Skeletal muscle satellite cell (primary cell): ENCODE measurements at regions not wholly inside any gene's neighbourhood (a gene's known extent, or its start where the extent isn't known, plus 50 kb on each side); places are given as distances from the start of the nearest gene placed in this dataset.

Experiments used
- H3K27me3 ChIP-seq: 2 replicates; pipeline ENCODE4 v1.7.0; 2013; ENCODE audit warnings: low read length; ENCODE audit not compliant: control insufficient read depth, insufficient read depth
- H3K36me3 ChIP-seq: 2 replicates; pipeline ENCODE4 v1.7.0; 2013; ENCODE audit warnings: mild to moderate bottlenecking, control low read depth, low read length; ENCODE audit not compliant: insufficient read depth
- H3K4me1 ChIP-seq: 2 replicates; pipeline ENCODE4 v1.7.0; 2013; ENCODE audit warnings: low read length; ENCODE audit not compliant: control insufficient read depth, insufficient read depth
- H3K4me2 ChIP-seq: 2 replicates; pipeline ENCODE4 v1.7.0; 2013; ENCODE audit warnings: mild to moderate bottlenecking, low read length
- H3K4me3 ChIP-seq: 2 replicates; pipeline ENCODE4 v1.7.0; 2013; ENCODE audit warnings: low read length
- H3K9ac ChIP-seq: 2 replicates; pipeline ENCODE4 v1.7.0; 2013; ENCODE audit warnings: mild to moderate bottlenecking, low read depth, low read length, moderate library complexity
- H3K9me3 ChIP-seq: replicated peaks from 2 replicates; pipeline ENCODE4 v1.7.0; 2013; ENCODE audit warnings: mild to moderate bottlenecking, control low read depth, low read length

- Histone ChIP-seq H3K36me3 (no peaks in the 10 kb centered on the region), H3K4me3 (no peak overlapping the region)
These were observed 396.2 kb downstream of the RFPL4B start for GRCh38 chr6:112743323-112743722.

GRCh38 chr6:112744827-112745226 is 397.7 kb downstream of the RFPL4B start:
- Histone ChIP-seq H3K4me1 (no peaks in the 10 kb centered on the region), H3K27me3 (no peaks in the 10 kb centered on the region), H3K4me2 (no peak overlapping the region), H3K4me3 (no peak overlapping the region), H3K36me3 (no peaks in the 10 kb centered on the region), H3K9me3 (no peaks in the 10 kb centered on the region), H3K9ac (no peak overlapping the region)

More at GRCh38 chr6:112743323-112743722, 396.2 kb downstream of the RFPL4B start:
- H3K4me2 ChIP-seq = no peak overlapping the region
- no peaks in the 10 kb centered on the region for H3K4me1 ChIP-seq
- no peaks in the 10 kb centered on the region for H3K9me3 ChIP-seq
- no peaks in the 10 kb centered on the region for H3K27me3 ChIP-seq
- H3K9ac ChIP-seq = no peak overlapping the region

- Histone ChIP-seq H3K27me3 (no peaks in the 10 kb centered on the region), H3K9me3 (no peaks in the 10 kb centered on the region), H3K36me3 (no peaks in the 10 kb centered on the region), H3K4me1 (no peaks in the 10 kb centered on the region), H3K9ac (no peak overlapping the region), H3K4me3 (no peak overlapping the region), H3K4me2 (no peak overlapping the region)
These were observed 398.6 kb downstream of the RFPL4B start for GRCh38 chr6:112745765-112746164.

GRCh38 chr6:112749673-112750072 is 402.5 kb downstream of the RFPL4B start:
- Histone ChIP-seq H3K4me2 (no peak overlapping the region), H3K9ac (no peak overlapping the region), H3K4me1 (no peaks in the 10 kb centered on the region), H3K36me3 (no peaks in the 10 kb centered on the region), H3K9me3 (no peaks in the 10 kb centered on the region), H3K27me3 (no peaks in the 10 kb centered on the region), H3K4me3 (no peak overlapping the region)

- no peaks in the 10 kb centered on the region for H3K9me3 ChIP-seq
These were observed 405.2 kb downstream of the RFPL4B start for GRCh38 chr6:112752305-112752704.

GRCh38 chr6:112752791-112753190 is 405.7 kb downstream of the RFPL4B start:
- no peaks in the 10 kb centered on the region for H3K36me3 ChIP-seq
- H3K4me1 ChIP-seq = no peaks in the 10 kb centered on the region
- no peaks in the 10 kb centered on the region for H3K9me3 ChIP-seq
- no peak overlapping the region for H3K9ac ChIP-seq
- H3K4me3 ChIP-seq = no peak overlapping the region
- H3K4me2 ChIP-seq = no peak overlapping the region
- no peaks in the 10 kb centered on the region for H3K27me3 ChIP-seq

More at GRCh38 chr6:112752305-112752704, 405.2 kb downstream of the RFPL4B start:
- Histone ChIP-seq H3K4me2 (no peak overlapping the region), H3K9ac (no peak overlapping the region), H3K4me3 (no peak overlapping the region), H3K27me3 (no peaks in the 10 kb centered on the region), H3K4me1 (no peaks in the 10 kb centered on the region), H3K36me3 (no peaks in the 10 kb centered on the region)

- H3K4me2 ChIP-seq = no peak overlapping the region
- H3K4me1 ChIP-seq = no peaks in the 10 kb centered on the region
- no peaks in the 10 kb centered on the region for H3K27me3 ChIP-seq
- no peak overlapping the region for H3K4me3 ChIP-seq
- no peaks in the 10 kb centered on the region for H3K9me3 ChIP-seq
- H3K9ac ChIP-seq = no peak overlapping the region
- H3K36me3 ChIP-seq = no peaks in the 10 kb centered on the region
These were observed 413.7 kb downstream of the RFPL4B start for GRCh38 chr6:112760831-112761230.

- no peak overlapping the region for H3K9ac ChIP-seq
- H3K27me3 ChIP-seq = no peaks in the 10 kb centered on the region
- H3K9me3 ChIP-seq = no peaks in the 10 kb centered on the region
- H3K4me2 ChIP-seq = no peak overlapping the region
- H3K4me3 ChIP-seq = no peak overlapping the region
- no peaks in the 10 kb centered on the region for H3K36me3 ChIP-seq
- no peaks in the 10 kb centered on the region for H3K4me1 ChIP-seq
These were observed 414.6 kb downstream of the RFPL4B start for GRCh38 chr6:112761740-112762139.

- Histone ChIP-seq H3K9me3 (peaks cover 3% of the 10 kb centered on the region), H3K4me1 (no peaks in the 10 kb centered on the region), H3K4me2 (no peak overlapping the region), H3K27me3 (no peaks in the 10 kb centered on the region), H3K36me3 (no peaks in the 10 kb centered on the region), H3K9ac (no peak overlapping the region), H3K4me3 (no peak overlapping the region)
These were observed 417.2 kb downstream of the RFPL4B start for GRCh38 chr6:112764377-112764776.

- Histone ChIP-seq H3K27me3 (no peaks in the 10 kb centered on the region), H3K4me1 (no peaks in the 10 kb centered on the region), H3K9ac (no peak overlapping the region), H3K4me3 (no peak overlapping the region), H3K36me3 (no peaks in the 10 kb centered on the region), H3K4me2 (no peak overlapping the region), H3K9me3 (peaks cover 3% of the 10 kb centered on the region)
These were observed 423.2 kb downstream of the RFPL4B start for GRCh38 chr6:112770308-112770707.

GRCh38 chr6:112773187-112773586 is 426.1 kb downstream of the RFPL4B start:
- no peak overlapping the region for H3K4me2 ChIP-seq
- H3K9ac ChIP-seq = no peak overlapping the region
- no peaks in the 10 kb centered on the region for H3K4me1 ChIP-seq
- no peak overlapping the region for H3K4me3 ChIP-seq
- no peaks in the 10 kb centered on the region for H3K9me3 ChIP-seq
- no peaks in the 10 kb centered on the region for H3K27me3 ChIP-seq
- no peaks in the 10 kb centered on the region for H3K36me3 ChIP-seq

GRCh38 chr6:112774319-112774718 is 427.2 kb downstream of the RFPL4B start:
- H3K36me3 ChIP-seq = no peaks in the 10 kb centered on the region
- no peaks in the 10 kb centered on the region for H3K27me3 ChIP-seq
- no peaks in the 10 kb centered on the region for H3K9me3 ChIP-seq
- no peak overlapping the region for H3K4me2 ChIP-seq
- H3K4me1 ChIP-seq = no peaks in the 10 kb centered on the region
- no peak overlapping the region for H3K4me3 ChIP-seq
- no peak overlapping the region for H3K9ac ChIP-seq
